ENCODE measurements at regions not wholly inside any gene's neighbourhood (a gene's known extent, or its start where the extent isn't known, plus 50 kb on each side); places are given as distances from the start of the nearest gene placed in this dataset.

GRCh38 chr2:198591586-198591985 lies 787.2 kb downstream of the PLCL1 start:
- TF ChIP-seq EZH2 (IDR thresholded peaks at IDR 0.05; ENCODE audit: borderline replicate concordance, insufficient read depth, low read depth, low read length, poor library complexity, severe bottlenecking) (no peak), CTCF (IDR thresholded peaks at IDR 0.05) (no peak)
